HEK293T (cell line): ENCODE measurements at regions not wholly inside any gene's neighbourhood (a gene's known extent, or its start where the extent isn't known, plus 50 kb on each side); places are given as distances from the start of the nearest gene placed in this dataset.

Experiments
- ARNT ChIP-seq: fragments of 450-650 bp; IDR thresholded peaks from 2 replicates; pipeline ENCODE4 v1.6.1; 2017; ENCODE audit warnings: mild to moderate bottlenecking
- BHLHE40 ChIP-seq: fragments of 450-650 bp; IDR thresholded peaks from 2 replicates; pipeline ENCODE4 v1.6.1; 2016; ENCODE audit warnings: mild to moderate bottlenecking, moderate library complexity, borderline replicate concordance
- CTBP1 ChIP-seq: fragments of 450-650 bp; IDR thresholded peaks from 2 replicates; pipeline ENCODE4 v1.6.1; 2016; ENCODE audit warnings: borderline replicate concordance
- ELF4 ChIP-seq: fragments of 450-650 bp; IDR thresholded peaks from 2 replicates; pipeline ENCODE4 v1.6.1; 2017; ENCODE audit warnings: antibody characterized with exemption
- FOXM1 ChIP-seq: fragments of 450-650 bp; IDR thresholded peaks from 2 replicates; pipeline ENCODE4 v1.6.1; 2017; ENCODE audit warnings: mild to moderate bottlenecking, borderline replicate concordance
- HDGF ChIP-seq: fragments of 450-650 bp; IDR thresholded peaks from 2 replicates; pipeline ENCODE4 v1.6.1; 2017; ENCODE audit warnings: antibody characterized with exemption, borderline replicate concordance
- L3MBTL2 ChIP-seq: fragments of 450-650 bp; conservative IDR thresholded peaks from 2 replicates; pipeline ENCODE4 v1.6.1; 2016; ENCODE audit warnings: mild to moderate bottlenecking
- NFRKB ChIP-seq: fragments of 450-650 bp; IDR thresholded peaks from 2 replicates; pipeline ENCODE4 v1.6.1; 2016; ENCODE audit warnings: mild to moderate bottlenecking, moderate library complexity
- PKNOX1 ChIP-seq: fragments of 450-650 bp; IDR thresholded peaks from 2 replicates; pipeline ENCODE4 v1.6.1; 2016
- SP1 ChIP-seq: fragments of 450-650 bp; IDR thresholded peaks from 2 replicates; pipeline ENCODE4 v1.6.1; 2017
- SUZ12 ChIP-seq: fragments of 450-650 bp; IDR thresholded peaks from 2 replicates; pipeline ENCODE4 v1.6.1; 2016; ENCODE audit warnings: mild to moderate bottlenecking
- TARDBP ChIP-seq: fragments of 450-650 bp; IDR thresholded peaks from 2 replicates; pipeline ENCODE4 v1.6.1; 2016
- ZNF384 ChIP-seq: fragments of 450-650 bp; IDR thresholded peaks from 2 replicates; pipeline ENCODE4 v1.6.1; 2016

- TF ChIP-seq BHLHE40 (no peak), SUZ12 (no peak), HDGF (no peak), ELF4 (no peak), SP1 (no peak), PKNOX1 (no peak), TARDBP (no peak), FOXM1 (no peak), CTBP1 (no peak), ARNT (no peak), L3MBTL2 (no peak), NFRKB (no peak), ZNF384 (no peak)
Measured at GRCh38 chr13:23021906-23022305, 158.9 kb upstream of the SGCG start.
